HG02588 (cell line): ENCODE measurements at regions not wholly inside any gene's neighbourhood (a gene's known extent, or its start where the extent isn't known, plus 50 kb on each side); places are given as distances from the start of the nearest gene placed in this dataset.
"Not testable (repeated sequence)": the region's sequence is repeated elsewhere in the genome, so short reads cannot be mapped to it uniquely, and the experiment has no call there.

Source experiments
- ATAC-seq: cut with Tn5 transposase; IDR thresholded peaks from one replicate; pipeline ENCODE4 v1.9.1; 2021; ENCODE audit warnings: mild to moderate bottlenecking, moderate library complexity; ENCODE audit not compliant: unreplicated experiment

- no peak for ATAC-seq
Measured at GRCh38 chr10:16116404-16117304, 256.3 kb upstream of the MINDY3 start.

GRCh38 chr10:16117305-16117695, 257.0 kb upstream of the MINDY3 start:
- no peak for ATAC-seq

- ATAC-seq = no peak
Measured at GRCh38 chr10:16119445-16119844, 259.1 kb upstream of the MINDY3 start.

GRCh38 chr10:16120563-16120962, 260.3 kb upstream of the MINDY3 start:
- no peak for ATAC-seq

GRCh38 chr10:16141499-16141898, 281.2 kb upstream of the MINDY3 start:
- no peak for ATAC-seq

- no peak for ATAC-seq
Measured at GRCh38 chr10:16146993-16147392, 286.7 kb upstream of the MINDY3 start.

- no peak for ATAC-seq
Measured at GRCh38 chr10:16155834-16156233, 281.0 kb upstream of the PTER start.

- no peak for ATAC-seq
Measured at GRCh38 chr10:16156681-16157080, 280.1 kb upstream of the PTER start.

- ATAC-seq = not testable (repeated sequence)
Measured at GRCh38 chr10:16165067-16165466, 271.7 kb upstream of the PTER start.

- ATAC-seq = no peak
Measured at GRCh38 chr10:16182144-16182543, 254.7 kb upstream of the PTER start.

GRCh38 chr10:16182688-16183087, 254.1 kb upstream of the PTER start:
- no peak for ATAC-seq

- no peak for ATAC-seq
Measured at GRCh38 chr10:16184096-16184597, 252.7 kb upstream of the PTER start.

- ATAC-seq = no peak
Measured at GRCh38 chr10:16184906-16185305, 251.9 kb upstream of the PTER start.

- no peak for ATAC-seq
Measured at GRCh38 chr10:16186564-16186963, 250.2 kb upstream of the PTER start.

- no peak for ATAC-seq
Measured at GRCh38 chr10:16187161-16187560, 249.6 kb upstream of the PTER start.

- no peak for ATAC-seq
Measured at GRCh38 chr10:16192337-16192736, 244.5 kb upstream of the PTER start.

- no peak for ATAC-seq
Measured at GRCh38 chr10:16193241-16193640, 243.6 kb upstream of the PTER start.

- peak; percentile 94 for ATAC-seq
Measured at GRCh38 chr10:16195178-16195769, 241.5 kb upstream of the PTER start.

- no peak for ATAC-seq
Measured at GRCh38 chr10:16195894-16196293, 240.9 kb upstream of the PTER start.

GRCh38 chr10:16199216-16199615, 237.6 kb upstream of the PTER start:
- ATAC-seq = no peak

- ATAC-seq = not testable (repeated sequence)
Measured at GRCh38 chr10:16223618-16224017, 213.2 kb upstream of the PTER start.

GRCh38 chr10:16227674-16228073, 209.1 kb upstream of the PTER start:
- no peak for ATAC-seq
